ENCODE measurements at regions not wholly inside any gene's neighbourhood (a gene's known extent, or its start where the extent isn't known, plus 50 kb on each side); places are given as distances from the start of the nearest gene placed in this dataset.

DNA sequence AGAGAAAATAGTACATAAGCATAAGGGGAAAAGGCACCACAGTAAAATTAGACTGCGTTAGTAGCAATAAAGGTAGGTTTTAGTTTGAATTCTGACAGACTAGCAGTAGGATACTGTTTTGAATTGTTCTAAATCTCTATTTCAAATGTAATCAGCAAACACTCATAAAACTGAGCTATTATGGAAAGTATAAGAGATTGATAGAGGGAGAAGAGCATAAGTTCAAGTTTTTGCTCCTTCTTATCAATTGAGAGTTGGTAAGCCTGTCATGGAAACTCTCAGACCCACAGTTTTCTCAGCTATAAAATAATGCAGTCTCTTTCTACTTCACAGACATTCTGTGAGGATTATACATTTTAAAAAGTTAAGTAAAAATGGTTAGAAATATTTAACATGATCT is 840.2 kb upstream of the CNTN5 start:
- H3K9me3 ChIP-seq (ENCODE audit: control extremely low read depth in 1 of 3, control insufficient read depth in 2 of 3, insufficient read depth in 1 of 3, low read length in 2 of 3): peaks cover 0 to 14% (median 0%) of the 10 kb centered on the region in 3 donors
- Mint-ChIP-seq H3K27me3 (no peaks in the 10 kb centered on the region), H3K4me3 (no peak overlapping the region), H3K4me1 (no peaks in the 10 kb centered on the region), H3K9me3 (ENCODE audit: insufficient read depth) (no peaks in the 10 kb centered on the region), H3K27ac (no peak overlapping the region)
- H3K9ac ChIP-seq (ENCODE audit: low read length): no peak overlapping the region
- H3K27ac ChIP-seq (ENCODE audit: low read length in 2 of 2): no peak overlapping the region
- no peak overlapping the region for H3K4me2 ChIP-seq (replicated peaks; ENCODE audit: low read depth, low read length, poor library complexity, severe bottlenecking)
- H3K36me3 ChIP-seq (replicated peaks in 1 of 2; ENCODE audit: control extremely low read depth in 1 of 2, control insufficient read depth in 1 of 2, extremely low read depth in 1 of 2, insufficient read depth in 2 of 2, low read length in 1 of 2): no peaks in the 10 kb centered on the region
- H3K79me2 ChIP-seq (ENCODE audit: control insufficient read depth, insufficient read depth, low read length): no peaks in the 10 kb centered on the region
- no peak overlapping the region for H2AFZ ChIP-seq (ENCODE audit: insufficient read depth, low read depth, low read length, poor library complexity, severe bottlenecking)
- no peak for TF ChIP-seq EZH2 (IDR thresholded peaks at IDR 0.05; ENCODE audit: borderline replicate concordance, insufficient read depth, low read depth, low read length, poor library complexity, severe bottlenecking)
- TF ChIP-seq, protein P1, sequence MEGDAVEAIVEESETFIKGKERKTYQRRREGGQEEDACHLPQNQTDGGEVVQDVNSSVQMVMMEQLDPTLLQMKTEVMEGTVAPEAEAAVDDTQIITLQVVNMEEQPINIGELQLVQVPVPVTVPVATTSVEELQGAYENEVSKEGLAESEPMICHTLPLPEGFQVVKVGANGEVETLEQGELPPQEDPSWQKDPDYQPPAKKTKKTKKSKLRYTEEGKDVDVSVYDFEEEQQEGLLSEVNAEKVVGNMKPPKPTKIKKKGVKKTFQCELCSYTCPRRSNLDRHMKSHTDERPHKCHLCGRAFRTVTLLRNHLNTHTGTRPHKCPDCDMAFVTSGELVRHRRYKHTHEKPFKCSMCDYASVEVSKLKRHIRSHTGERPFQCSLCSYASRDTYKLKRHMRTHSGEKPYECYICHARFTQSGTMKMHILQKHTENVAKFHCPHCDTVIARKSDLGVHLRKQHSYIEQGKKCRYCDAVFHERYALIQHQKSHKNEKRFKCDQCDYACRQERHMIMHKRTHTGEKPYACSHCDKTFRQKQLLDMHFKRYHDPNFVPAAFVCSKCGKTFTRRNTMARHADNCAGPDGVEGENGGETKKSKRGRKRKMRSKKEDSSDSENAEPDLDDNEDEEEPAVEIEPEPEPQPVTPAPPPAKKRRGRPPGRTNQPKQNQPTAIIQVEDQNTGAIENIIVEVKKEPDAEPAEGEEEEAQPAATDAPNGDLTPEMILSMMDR (IDR thresholded peaks at IDR 0.05): no peak
- no peaks in the 10 kb centered on the region for H3K27me3 ChIP-seq (replicated peaks in 1 of 4; ENCODE audit: control extremely low read depth in 1 of 4, control insufficient read depth in 3 of 4, insufficient read depth in 4 of 4, low read length in 3 of 4)
- H3K4me3 ChIP-seq (ENCODE audit: control extremely low read depth in 1 of 5, extremely low read depth in 1 of 5, insufficient read depth in 1 of 5, low read depth in 2 of 5, low read length in 4 of 5): no peak overlapping the region
- DNase-seq: no peak
- CTCF ChIA-PET: no interaction called here
- intact Hi-C loops (cut with micrococcal nuclease): no loop called here
- H3K4me1 ChIP-seq (ENCODE audit: control insufficient read depth in 2 of 2, insufficient read depth in 2 of 2, low read length in 2 of 2): no peaks in the 10 kb centered on the region
- H4K20me1 ChIP-seq (ENCODE audit: control insufficient read depth, insufficient read depth, low read length, poor library complexity, severe bottlenecking): no peaks in the 10 kb centered on the region
- no CpG with 5 or more reads among the region's 1 CpG for WGBS (ENCODE audit: insufficient coverage)
- no peak for ATAC-seq (ENCODE audit: low read depth)
- POLR2A ChIA-PET: no interaction called here

DNA sequence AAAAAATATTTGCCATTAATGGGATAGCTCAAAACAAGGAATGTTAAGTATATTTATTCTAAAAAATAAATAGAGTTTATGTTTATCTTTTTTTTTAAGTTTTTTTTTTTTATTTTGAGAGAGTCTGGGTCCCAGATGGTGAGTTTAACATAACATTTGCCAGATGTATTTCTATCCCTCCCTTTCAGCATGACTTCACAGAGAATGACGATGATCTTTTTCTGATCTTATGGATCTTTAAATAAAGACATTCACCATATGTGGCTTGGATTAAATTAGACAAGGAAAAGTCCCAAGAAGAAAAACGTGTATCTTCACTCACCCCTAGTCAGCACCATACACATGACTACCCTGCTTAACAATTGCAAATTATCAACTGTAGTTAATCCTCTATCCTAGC is 839.8 kb upstream of the CNTN5 start:
- DNase-seq (no peak), ATAC-seq (ENCODE audit: low read depth) (no peak)
- Mint-ChIP-seq H3K9me3 (ENCODE audit: insufficient read depth) (no peaks in the 10 kb centered on the region), H3K27me3 (no peaks in the 10 kb centered on the region), H3K27ac (no peak overlapping the region), H3K4me3 (no peak overlapping the region), H3K4me1 (no peaks in the 10 kb centered on the region)
- H2AFZ ChIP-seq (ENCODE audit: insufficient read depth, low read depth, low read length, poor library complexity, severe bottlenecking): no peak overlapping the region
- intact Hi-C loops (cut with micrococcal nuclease): no loop called here
- no peaks in the 10 kb centered on the region for H3K27me3 ChIP-seq (replicated peaks in 1 of 4; ENCODE audit: control extremely low read depth in 1 of 4, control insufficient read depth in 3 of 4, insufficient read depth in 4 of 4, low read length in 3 of 4)
- H4K20me1 ChIP-seq (ENCODE audit: control insufficient read depth, insufficient read depth, low read length, poor library complexity, severe bottlenecking): no peaks in the 10 kb centered on the region
- H3K9ac ChIP-seq (ENCODE audit: low read length): no peak overlapping the region
- no peaks in the 10 kb centered on the region for H3K4me1 ChIP-seq (ENCODE audit: control insufficient read depth in 2 of 2, insufficient read depth in 2 of 2, low read length in 2 of 2)
- no CpG with 5 or more reads among the region's 2 CpGs for WGBS (ENCODE audit: insufficient coverage)
- ChIA-PET CTCF (no interaction called here), POLR2A (no interaction called here)
- no peak for TF ChIP-seq EZH2 (IDR thresholded peaks at IDR 0.05; ENCODE audit: borderline replicate concordance, insufficient read depth, low read depth, low read length, poor library complexity, severe bottlenecking)
- TF ChIP-seq, protein P1 (IDR thresholded peaks at IDR 0.05): no peak
- peaks cover 0 to 16% (median 0%) of the 10 kb centered on the region in 3 donors for H3K9me3 ChIP-seq (ENCODE audit: control extremely low read depth in 1 of 3, control insufficient read depth in 2 of 3, insufficient read depth in 1 of 3, low read length in 2 of 3)
- no peak overlapping the region for H3K4me3 ChIP-seq (ENCODE audit: control extremely low read depth in 1 of 5, extremely low read depth in 1 of 5, insufficient read depth in 1 of 5, low read depth in 2 of 5, low read length in 4 of 5)
- no peak overlapping the region for H3K4me2 ChIP-seq (replicated peaks; ENCODE audit: low read depth, low read length, poor library complexity, severe bottlenecking)
- no peak overlapping the region for H3K27ac ChIP-seq (ENCODE audit: low read length in 2 of 2)
- H3K36me3 ChIP-seq (replicated peaks in 1 of 2; ENCODE audit: control extremely low read depth in 1 of 2, control insufficient read depth in 1 of 2, extremely low read depth in 1 of 2, insufficient read depth in 2 of 2, low read length in 1 of 2): no peaks in the 10 kb centered on the region
- no peaks in the 10 kb centered on the region for H3K79me2 ChIP-seq (ENCODE audit: control insufficient read depth, insufficient read depth, low read length)
